NCI-H82 treated with DMSO at 0.1 percent for 48 hours (cell line): ENCODE measurements at regions not wholly inside any gene's neighbourhood (a gene's known extent, or its start where the extent isn't known, plus 50 kb on each side); places are given as distances from the start of the nearest gene placed in this dataset.
"Not testable (repeated sequence)": the region's sequence is repeated elsewhere in the genome, so short reads cannot be mapped to it uniquely, and the experiment has no call there.

Experiments
- DNase-seq: peaks from one replicate; lab custom pipeline; 2025; ENCODE audit not compliant: unreplicated experiment; lab: John Stamatoyannopoulos, UW

- no peak for DNase-seq
These were observed 233.9 kb downstream of the ERMARD start for GRCh38 chr6:169985121-169986015.

DNA sequence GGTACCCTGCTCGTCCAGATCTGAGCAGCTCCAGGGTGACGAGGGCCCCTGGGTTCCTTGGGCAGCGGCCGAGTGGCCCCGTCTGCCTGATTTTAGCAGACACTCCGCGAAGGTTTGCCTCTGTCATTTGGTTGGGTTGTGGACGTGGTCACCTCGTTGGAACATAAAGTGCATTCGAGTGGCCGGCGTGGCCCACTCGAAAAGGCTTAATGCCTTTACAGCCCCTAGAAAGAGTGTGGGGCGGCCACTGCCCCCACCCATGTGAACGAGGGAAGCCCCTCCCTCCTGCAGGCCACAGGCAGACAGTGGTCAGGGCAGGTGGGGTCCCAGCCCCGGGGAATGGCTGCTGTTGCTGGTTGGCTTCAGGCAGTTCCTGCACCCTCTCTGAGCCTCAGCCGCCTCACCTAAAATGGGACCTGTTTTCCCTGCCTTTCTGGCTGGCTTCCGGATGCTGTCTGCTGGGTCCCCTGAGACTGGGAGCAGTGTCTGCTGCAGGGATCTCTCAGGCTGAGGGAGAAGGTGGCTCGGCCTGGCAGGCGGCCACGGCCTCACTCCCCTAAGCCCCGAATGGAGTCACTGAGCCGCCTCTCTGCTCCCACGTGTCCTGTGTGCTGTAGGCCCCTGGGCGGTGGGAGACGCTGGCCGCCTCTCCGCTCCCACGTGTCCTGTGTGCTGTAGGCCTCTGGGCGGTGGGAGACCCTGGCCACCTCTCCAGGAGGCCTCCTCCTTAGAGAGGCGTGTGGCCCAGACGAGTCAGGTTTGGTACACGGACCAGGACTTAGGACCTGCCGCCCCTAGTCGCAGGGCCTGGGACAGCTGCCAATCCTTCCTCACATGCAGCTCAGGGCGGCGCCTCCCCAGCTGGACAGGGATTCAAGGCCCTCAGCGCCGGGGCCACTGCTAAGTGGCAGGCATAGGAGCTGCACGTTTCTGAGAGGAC is 233.0 kb downstream of the ERMARD start:
- no peak for DNase-seq

- DNase-seq, result no peak
These were observed 232.2 kb downstream of the ERMARD start for GRCh38 chr6:169983651-169984050.

GRCh38 chr6:169982461-169983386 is 231.3 kb downstream of the ERMARD start:
- no peak for DNase-seq

- no peak for DNase-seq
These were observed 230.5 kb downstream of the ERMARD start for GRCh38 chr6:169981969-169982368.

- DNase-seq, result no peak
These were observed 230.1 kb downstream of the ERMARD start for GRCh38 chr6:169981568-169981967.

GRCh38 chr6:169980826-169981450 is 229.5 kb downstream of the ERMARD start:
- no peak for DNase-seq

GRCh38 chr6:169979873-169980432 is 228.5 kb downstream of the ERMARD start:
- DNase-seq, result no peak

GRCh38 chr6:169978615-169979161 is 227.3 kb downstream of the ERMARD start:
- no peak for DNase-seq

DNA sequence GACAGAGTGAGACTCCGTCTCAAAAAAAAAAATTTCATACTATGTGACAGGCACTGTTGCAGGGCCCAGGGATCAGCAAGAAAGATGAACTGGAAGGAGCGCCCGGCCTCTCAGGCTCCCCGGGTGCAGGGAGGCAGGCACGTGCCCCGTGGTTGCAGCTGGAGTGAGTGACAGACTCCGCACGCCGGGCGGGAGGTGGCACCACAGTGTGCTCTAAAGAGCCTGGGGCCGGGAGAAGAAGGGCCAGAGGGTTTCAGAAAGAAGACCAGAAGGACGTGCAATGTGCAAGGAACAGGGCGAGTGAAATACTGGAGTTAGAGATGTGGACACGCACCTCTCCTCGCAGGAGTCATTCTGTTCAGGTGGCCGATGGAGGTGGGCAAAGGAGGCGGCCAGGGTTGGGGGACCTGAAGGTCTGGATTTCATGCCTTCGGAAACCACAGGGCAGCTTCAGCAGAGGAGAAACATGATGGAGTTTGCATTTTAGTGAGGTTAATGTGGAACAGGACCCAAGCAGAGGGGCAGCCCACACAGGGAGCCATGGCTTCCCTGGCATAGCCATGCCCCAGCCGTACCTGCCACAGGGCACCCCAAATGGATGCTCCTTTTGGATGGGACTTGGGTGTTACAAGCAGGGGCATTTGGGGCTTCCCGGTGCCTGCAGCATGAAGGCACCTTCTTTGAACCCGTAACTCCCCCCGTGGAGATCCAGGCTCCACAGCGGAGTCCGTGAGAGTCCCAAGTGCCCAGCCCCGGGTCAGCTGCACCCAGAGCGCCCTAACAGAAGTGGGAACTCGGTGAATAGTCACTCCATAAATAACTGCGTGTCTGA is 226.2 kb downstream of the ERMARD start:
- no peak for DNase-seq

DNA sequence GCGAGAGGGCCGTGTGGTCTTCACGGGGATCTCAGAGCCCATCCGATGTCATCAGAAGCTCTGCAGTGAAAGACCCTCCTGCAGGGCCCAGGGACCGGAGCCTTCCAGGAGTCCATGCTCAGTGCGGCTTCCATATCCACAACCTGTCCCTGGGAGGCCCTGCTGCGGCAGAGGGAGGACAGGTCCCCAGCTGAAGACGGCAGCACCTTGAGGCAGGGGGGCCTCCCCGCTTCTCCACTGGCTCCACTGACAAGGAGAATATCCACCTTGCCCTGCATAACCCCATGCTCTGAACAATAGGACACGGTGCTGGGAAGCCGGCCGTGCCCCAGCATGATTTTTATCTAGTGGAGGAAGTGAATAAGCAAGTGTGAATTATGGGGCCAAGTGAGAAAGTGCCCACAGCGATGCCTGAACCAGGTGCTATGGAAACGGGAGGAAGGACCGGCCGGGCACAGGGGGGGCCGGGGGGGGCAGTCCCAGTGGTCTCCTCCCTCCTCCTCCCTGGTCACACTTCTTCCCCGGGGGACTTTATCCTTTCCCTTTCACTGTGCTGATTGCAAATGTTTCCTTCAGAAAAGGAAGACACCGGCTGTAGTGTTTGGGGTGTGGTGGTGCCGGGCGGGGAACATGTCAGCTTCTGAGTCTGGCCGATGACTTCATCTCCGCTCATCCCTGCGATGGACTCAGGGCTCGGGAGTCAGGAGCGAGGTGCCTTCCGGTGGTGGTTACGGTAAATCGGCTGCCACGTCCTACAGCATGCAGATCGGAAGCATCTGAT is 225.1 kb downstream of the ERMARD start:
- no peak for DNase-seq

DNA sequence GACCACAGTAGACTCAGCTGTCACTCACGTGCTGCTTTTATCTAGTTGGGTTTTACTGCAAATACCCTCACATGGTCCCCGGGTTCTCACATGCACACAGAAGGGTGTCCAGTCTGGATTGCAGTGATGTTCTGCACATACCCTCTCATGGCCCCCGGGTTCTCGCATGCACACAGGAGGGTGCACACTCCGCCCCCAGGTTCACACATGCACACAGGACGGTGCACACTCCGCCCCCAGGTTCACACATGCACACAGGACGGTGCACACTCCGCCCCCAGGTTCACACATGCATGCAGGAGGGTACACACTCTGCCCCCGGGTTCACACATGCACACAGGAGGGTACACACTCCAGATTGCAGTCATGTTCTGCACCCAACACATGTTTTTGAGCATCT is 224.3 kb downstream of the ERMARD start:
- no peak for DNase-seq

DNA sequence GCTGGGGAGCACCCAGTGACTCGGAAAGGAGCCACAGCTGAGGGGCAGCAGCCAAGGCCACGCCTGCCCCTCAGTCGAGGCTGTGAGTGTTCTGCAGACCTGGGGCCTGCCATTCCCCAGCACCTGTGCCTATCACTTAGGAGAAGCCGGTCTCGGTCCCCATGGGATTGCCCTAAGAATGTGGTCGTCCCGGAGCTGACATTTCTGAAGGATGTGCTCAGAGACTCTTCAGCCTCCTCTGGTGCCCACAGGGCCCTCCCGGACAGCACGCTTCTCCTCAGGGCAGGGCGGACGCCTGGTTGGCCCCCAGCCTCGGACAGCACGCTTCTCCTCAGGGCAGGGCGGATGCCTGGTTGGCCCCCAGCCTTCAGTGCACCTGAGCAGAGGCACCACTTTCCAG is 223.9 kb downstream of the ERMARD start:
- DNase-seq, result no peak

DNA sequence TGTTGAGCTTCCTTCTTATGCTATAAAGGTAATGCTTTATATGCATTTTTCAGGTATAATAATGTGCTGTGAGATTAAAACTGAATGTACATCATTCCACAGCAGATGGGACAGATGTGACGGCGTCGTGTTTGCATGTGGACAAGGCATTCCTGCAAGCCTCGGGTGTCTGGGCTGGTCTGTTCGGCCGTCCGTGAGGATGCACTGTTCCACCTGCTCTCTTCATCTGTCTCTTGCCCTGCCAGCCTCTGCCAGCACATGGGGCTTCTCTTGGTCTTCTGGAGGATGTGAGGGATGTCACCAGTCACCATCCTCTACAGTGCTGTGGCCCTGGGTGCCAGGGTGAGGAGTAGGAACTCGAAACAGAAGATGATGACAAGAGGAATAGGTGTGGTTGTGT is 223.2 kb downstream of the ERMARD start:
- DNase-seq, result no peak

DNA sequence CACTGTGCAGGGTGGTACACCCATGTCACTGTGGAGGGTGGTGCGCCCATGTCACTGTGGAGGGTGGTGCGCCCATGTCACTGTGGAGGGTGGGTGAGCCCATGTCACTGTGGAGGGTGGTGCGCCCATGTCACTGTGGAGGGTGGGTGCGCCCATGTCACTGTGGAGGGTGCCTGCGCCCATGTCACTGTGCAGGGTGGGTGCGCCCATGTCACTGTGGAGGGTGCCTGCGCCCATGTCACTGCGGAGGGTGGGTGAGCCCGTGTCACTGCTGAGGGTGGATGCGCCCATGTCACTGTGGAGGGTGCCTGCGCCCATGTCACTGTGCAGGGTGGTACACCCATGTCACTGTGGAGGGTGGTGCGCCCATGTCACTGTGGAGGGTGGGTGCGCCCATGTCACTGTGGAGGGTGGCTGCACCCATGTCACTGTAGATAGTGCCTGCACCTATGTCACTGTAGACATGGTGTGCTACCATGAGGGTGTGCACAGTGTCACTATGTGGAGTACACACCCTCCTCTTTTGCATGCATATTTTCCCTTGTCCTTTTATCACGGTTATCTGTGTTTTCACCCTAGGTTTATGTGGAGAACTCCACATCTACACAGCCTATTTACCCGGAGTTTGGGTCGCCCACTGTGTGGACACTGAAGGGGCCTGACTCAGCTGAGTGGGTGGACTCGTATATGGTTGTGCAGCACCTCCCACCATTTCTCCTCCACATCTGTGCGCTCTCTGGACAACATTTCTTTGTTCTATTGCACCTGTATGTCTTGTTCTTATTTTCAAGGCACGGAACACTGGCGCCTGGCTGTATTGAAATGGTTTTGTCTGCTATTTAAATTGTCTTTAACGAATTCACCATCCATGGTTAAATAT is 222.4 kb downstream of the ERMARD start:
- DNase-seq, result not testable (repeated sequence)

DNA sequence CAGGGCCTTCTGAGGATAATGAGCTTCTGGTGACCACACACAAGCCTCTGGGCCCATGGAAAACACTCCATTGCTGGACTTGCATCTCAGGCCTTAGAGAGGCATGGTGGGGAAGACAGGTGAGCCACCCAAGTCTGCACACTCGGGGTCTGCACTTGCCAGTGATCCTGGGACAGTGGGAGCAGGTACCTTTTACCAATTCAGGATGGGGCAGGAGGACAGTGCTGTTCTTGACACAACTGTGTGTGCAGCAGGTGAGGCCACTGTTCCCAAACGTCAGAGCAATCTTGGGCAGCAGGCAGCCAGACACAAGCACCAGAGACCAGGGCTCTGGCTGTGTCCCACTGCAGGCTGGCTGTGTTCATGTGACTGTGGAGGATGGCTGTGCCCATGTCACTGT is 221.3 kb downstream of the ERMARD start:
- no peak for DNase-seq

- no peak for DNase-seq
These were observed 220.8 kb downstream of the ERMARD start for GRCh38 chr6:169972101-169972651.
